ENCODE measurements at regions not wholly inside any gene's neighbourhood (a gene's known extent, or its start where the extent isn't known, plus 50 kb on each side); places are given as distances from the start of the nearest gene placed in this dataset.

GRCh38 chr2:226123300-226123699, 676.3 kb downstream of the IRS1 start:
- TF ChIP-seq CTCF (IDR thresholded peaks at IDR 0.05; ENCODE audit: insufficient read depth, low read length, poor library complexity, severe bottlenecking) (no peak), EZH2phosphoT487 (conservative IDR thresholded peaks at IDR 0.05; ENCODE audit: low read length) (no peak)
